GM13977 (cell line): ENCODE measurements at regions not wholly inside any gene's neighbourhood (a gene's known extent, or its start where the extent isn't known, plus 50 kb on each side); places are given as distances from the start of the nearest gene placed in this dataset.

Source experiments
- DNase-seq: peaks from one replicate; pipeline ENCODE4 v3.0.0; 2012; ENCODE audit warnings: low spot score
- CTCF ChIP-seq: IDR thresholded peaks from 2 replicates; pipeline ENCODE4 v1.5.1; 2012; ENCODE audit warnings: mild to moderate bottlenecking, control low read depth; ENCODE audit not compliant: insufficient read depth; ENCODE audit errors: extremely low read depth, missing control alignments
- in situ Hi-C: fragments of 300-500 bp; cut with MboI; formaldehyde crosslinking; loops from one replicate; pipeline ENCODE4 v1.12.0; 2022; ENCODE audit warnings: low sequenced_read_pairs, low pct_unique_long_range_greater_than_20kb, mixed read lengths, inconsistent platforms; ENCODE audit not compliant: unreplicated experiment

- no peak for DNase-seq
- TF ChIP-seq CTCF = no peak
- in situ Hi-C loops = no loop called here
Observed at GRCh38 chr19:27733551-27734266, 1479.2 kb downstream of the UQCRFS1 start.

- no peak for DNase-seq
Observed at GRCh38 chr19:27729332-27729731, 1483.6 kb downstream of the UQCRFS1 start.

GRCh38 chr19:27722625-27723024 is 1490.3 kb downstream of the UQCRFS1 start:
- in situ Hi-C loops = no loop called here
- DNase-seq = no peak
- TF ChIP-seq CTCF = no peak

More at GRCh38 chr19:27729332-27729731, 1483.6 kb downstream of the UQCRFS1 start:
- in situ Hi-C loops = no loop called here
- no peak for TF ChIP-seq CTCF

GRCh38 chr19:27720155-27720554 is 1492.8 kb downstream of the UQCRFS1 start:
- DNase-seq = no peak
- TF ChIP-seq CTCF = no peak
- in situ Hi-C loops = no loop called here

- no peak for DNase-seq
- TF ChIP-seq CTCF = no peak
- in situ Hi-C loops = no loop called here
Observed at GRCh38 chr19:27719034-27719433, 1493.9 kb downstream of the UQCRFS1 start.

GRCh38 chr19:27718234-27718633 is 1494.7 kb downstream of the UQCRFS1 start:
- DNase-seq = no peak
- no peak for TF ChIP-seq CTCF
- in situ Hi-C loops = no loop called here

GRCh38 chr19:27717825-27718224 is 1495.1 kb downstream of the UQCRFS1 start:
- no peak for TF ChIP-seq CTCF
- in situ Hi-C loops = no loop called here
- no peak for DNase-seq
